IMR-90 (cell line): ENCODE measurements at regions not wholly inside any gene's neighbourhood (a gene's known extent, or its start where the extent isn't known, plus 50 kb on each side); places are given as distances from the start of the nearest gene placed in this dataset.
"Not testable (repeated sequence)": the region's sequence is repeated elsewhere in the genome, so short reads cannot be mapped to it uniquely, and the experiment has no call there.

Experiments
- FOS ChIP-seq: fragments of 150-350 bp; IDR thresholded peaks from 2 replicates; pipeline ENCODE4 v1.6.1; 2016; ENCODE audit warnings: low read depth, low read length
- POLR2A ChIP-seq: IDR thresholded peaks from 2 replicates; pipeline ENCODE4 v1.6.1; 2012; ENCODE audit warnings: mild to moderate bottlenecking, low read depth, low read length
- RAD21 ChIP-seq: IDR thresholded peaks from 2 replicates; pipeline ENCODE4 v1.6.1; 2012; ENCODE audit warnings: low read length, improper control_type of control experiment
- TF ChIP-seq, protein P1 (sequence below): conservative IDR thresholded peaks from 2 replicates; pipeline ENCODE4 v1.5.1; 2012; ENCODE audit warnings: mild to moderate bottlenecking, low read depth, low read length, improper control_type of control experiment

DNA sequence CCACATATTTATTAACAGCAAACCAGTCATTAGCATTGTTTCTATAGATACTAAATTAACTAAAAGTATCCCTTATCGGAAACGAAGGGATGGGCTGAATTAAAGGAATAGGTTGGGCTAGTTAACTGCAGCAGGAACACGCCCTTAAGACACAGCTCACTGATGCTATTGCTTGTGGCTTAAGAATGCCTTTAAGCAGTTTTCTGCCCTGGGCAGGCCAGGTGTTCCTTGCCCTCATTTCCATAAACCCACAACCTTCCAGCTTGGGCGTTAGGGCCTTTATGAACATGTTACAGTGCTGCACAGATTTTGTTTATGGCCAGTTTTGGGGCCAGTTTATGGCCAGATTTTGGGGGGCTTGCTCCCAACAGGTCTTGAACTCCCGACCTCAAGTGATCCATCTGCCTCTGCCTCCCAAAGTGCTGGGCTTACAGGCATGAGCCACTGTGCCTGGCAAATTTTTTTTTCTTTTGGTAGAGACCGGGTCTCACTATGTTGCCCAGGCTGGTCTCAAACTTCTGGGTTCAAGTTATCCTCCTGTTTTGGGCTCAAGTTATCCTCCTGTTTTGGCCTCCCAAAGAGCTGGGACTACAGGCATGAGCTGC lies 90.1 kb upstream of the GRIN2A start:
- TF ChIP-seq, protein P1, sequence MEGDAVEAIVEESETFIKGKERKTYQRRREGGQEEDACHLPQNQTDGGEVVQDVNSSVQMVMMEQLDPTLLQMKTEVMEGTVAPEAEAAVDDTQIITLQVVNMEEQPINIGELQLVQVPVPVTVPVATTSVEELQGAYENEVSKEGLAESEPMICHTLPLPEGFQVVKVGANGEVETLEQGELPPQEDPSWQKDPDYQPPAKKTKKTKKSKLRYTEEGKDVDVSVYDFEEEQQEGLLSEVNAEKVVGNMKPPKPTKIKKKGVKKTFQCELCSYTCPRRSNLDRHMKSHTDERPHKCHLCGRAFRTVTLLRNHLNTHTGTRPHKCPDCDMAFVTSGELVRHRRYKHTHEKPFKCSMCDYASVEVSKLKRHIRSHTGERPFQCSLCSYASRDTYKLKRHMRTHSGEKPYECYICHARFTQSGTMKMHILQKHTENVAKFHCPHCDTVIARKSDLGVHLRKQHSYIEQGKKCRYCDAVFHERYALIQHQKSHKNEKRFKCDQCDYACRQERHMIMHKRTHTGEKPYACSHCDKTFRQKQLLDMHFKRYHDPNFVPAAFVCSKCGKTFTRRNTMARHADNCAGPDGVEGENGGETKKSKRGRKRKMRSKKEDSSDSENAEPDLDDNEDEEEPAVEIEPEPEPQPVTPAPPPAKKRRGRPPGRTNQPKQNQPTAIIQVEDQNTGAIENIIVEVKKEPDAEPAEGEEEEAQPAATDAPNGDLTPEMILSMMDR: not testable (repeated sequence)
- not testable (repeated sequence) for TF ChIP-seq POLR2A, FOS, RAD21
